ENCODE measurements at regions not wholly inside any gene's neighbourhood (a gene's known extent, or its start where the extent isn't known, plus 50 kb on each side); places are given as distances from the start of the nearest gene placed in this dataset.

GRCh38 chr5:124655921-124656511, 90.4 kb downstream of the ZNF608 start:
- peaks cover 27% of the 10 kb centered on the region for H3K4me1 ChIP-seq
- DNase-seq: no peak
- H3K4me3 ChIP-seq: no peak overlapping the region
- H3K27me3 ChIP-seq: no peaks in the 10 kb centered on the region
- H3K36me3 ChIP-seq (ENCODE audit: low read depth, missing control alignments): no peaks in the 10 kb centered on the region
- no peak for TF ChIP-seq POLR2A (IDR thresholded peaks at IDR 0.05)
- no peak for TF ChIP-seq CTCF (IDR thresholded peaks at IDR 0.05)
- no peak overlapping the region for H3K27ac ChIP-seq
- no peaks in the 10 kb centered on the region for H3K9me3 ChIP-seq
- intact Hi-C loops (cut with DNase I; ENCODE audit: low total_unique reads): no loop called here
- WGBS, 2 donors: 37 to 39% methylated on average over 5 of the region's 5 CpGs

- Histone ChIP-seq H3K4me1 (peaks cover 22% of the 10 kb centered on the region), H3K4me3 (no peak overlapping the region), H3K9me3 (no peaks in the 10 kb centered on the region), H3K27me3 (no peaks in the 10 kb centered on the region), H3K27ac (no peak overlapping the region), H3K36me3 (ENCODE audit: low read depth, missing control alignments) (no peaks in the 10 kb centered on the region)
- DNase-seq: no peak
- intact Hi-C loops (cut with DNase I; ENCODE audit: low total_unique reads): no loop called here
- TF ChIP-seq CTCF (IDR thresholded peaks at IDR 0.05): no peak
- TF ChIP-seq POLR2A (IDR thresholded peaks at IDR 0.05): no peak
- 46 to 53% methylated on average over 8 of the region's 8 CpGs for WGBS, 2 donors
Measured at GRCh38 chr5:124655251-124655917, 91.1 kb downstream of the ZNF608 start.

DNA sequence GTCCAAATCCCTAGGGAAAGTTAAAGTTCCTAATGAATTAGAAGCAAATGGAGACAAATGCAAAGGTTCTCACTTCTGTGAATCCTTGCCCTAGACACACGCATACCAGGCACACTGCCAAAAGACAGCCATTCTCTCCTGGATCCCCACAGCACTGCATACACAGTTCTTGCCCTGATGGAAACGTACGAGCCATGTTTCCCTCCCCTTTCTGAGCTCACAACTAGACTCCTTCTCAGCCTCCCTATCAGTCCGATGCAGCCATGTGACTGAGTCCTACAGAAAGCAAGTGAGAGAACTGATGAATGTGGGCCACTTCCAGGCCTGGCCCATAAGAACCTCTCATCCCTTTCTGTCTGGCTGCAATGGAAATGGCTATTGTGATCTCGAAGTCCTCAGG, 92.0 kb downstream of the ZNF608 start:
- intact Hi-C loops (cut with DNase I; ENCODE audit: low total_unique reads): no loop called here
- H3K27me3 ChIP-seq: no peaks in the 10 kb centered on the region
- H3K4me3 ChIP-seq: no peak overlapping the region
- TF ChIP-seq CTCF (IDR thresholded peaks at IDR 0.05): no peak
- TF ChIP-seq POLR2A (IDR thresholded peaks at IDR 0.05): no peak
- DNase-seq: peak; percentile 50
- H3K9me3 ChIP-seq: no peaks in the 10 kb centered on the region
- 54 to 66% methylated on average over 5 of the region's 5 CpGs for WGBS, 2 donors
- H3K36me3 ChIP-seq (ENCODE audit: low read depth, missing control alignments): no peaks in the 10 kb centered on the region
- no peak overlapping the region for H3K27ac ChIP-seq
- peaks cover 24% of the 10 kb centered on the region for H3K4me1 ChIP-seq

- H3K4me1 ChIP-seq: peaks cover 25% of the 10 kb centered on the region
- 66 to 84% methylated on average over 3 of the region's 3 CpGs for WGBS, 2 donors
- intact Hi-C loops (cut with DNase I; ENCODE audit: low total_unique reads): no loop called here
Measured at GRCh38 chr5:124653666-124654065, 92.8 kb downstream of the ZNF608 start.

More at GRCh38 chr5:124653666-124654065, 92.8 kb downstream of the ZNF608 start:
- Histone ChIP-seq H3K4me3 (no peak overlapping the region), H3K27ac (no peak overlapping the region), H3K27me3 (no peaks in the 10 kb centered on the region), H3K9me3 (no peaks in the 10 kb centered on the region), H3K36me3 (ENCODE audit: low read depth, missing control alignments) (no peaks in the 10 kb centered on the region)
- no peak for DNase-seq
- TF ChIP-seq POLR2A (IDR thresholded peaks at IDR 0.05): no peak
- TF ChIP-seq CTCF (IDR thresholded peaks at IDR 0.05): no peak
